GM18907 (cell line): ENCODE measurements at regions not wholly inside any gene's neighbourhood (a gene's known extent, or its start where the extent isn't known, plus 50 kb on each side); places are given as distances from the start of the nearest gene placed in this dataset.

Source experiments
- ATAC-seq: cut with Tn5 transposase; IDR thresholded peaks from one replicate; pipeline ENCODE4 v1.9.1; 2021; ENCODE audit warnings: mild to moderate bottlenecking, moderate library complexity; ENCODE audit not compliant: unreplicated experiment

DNA sequence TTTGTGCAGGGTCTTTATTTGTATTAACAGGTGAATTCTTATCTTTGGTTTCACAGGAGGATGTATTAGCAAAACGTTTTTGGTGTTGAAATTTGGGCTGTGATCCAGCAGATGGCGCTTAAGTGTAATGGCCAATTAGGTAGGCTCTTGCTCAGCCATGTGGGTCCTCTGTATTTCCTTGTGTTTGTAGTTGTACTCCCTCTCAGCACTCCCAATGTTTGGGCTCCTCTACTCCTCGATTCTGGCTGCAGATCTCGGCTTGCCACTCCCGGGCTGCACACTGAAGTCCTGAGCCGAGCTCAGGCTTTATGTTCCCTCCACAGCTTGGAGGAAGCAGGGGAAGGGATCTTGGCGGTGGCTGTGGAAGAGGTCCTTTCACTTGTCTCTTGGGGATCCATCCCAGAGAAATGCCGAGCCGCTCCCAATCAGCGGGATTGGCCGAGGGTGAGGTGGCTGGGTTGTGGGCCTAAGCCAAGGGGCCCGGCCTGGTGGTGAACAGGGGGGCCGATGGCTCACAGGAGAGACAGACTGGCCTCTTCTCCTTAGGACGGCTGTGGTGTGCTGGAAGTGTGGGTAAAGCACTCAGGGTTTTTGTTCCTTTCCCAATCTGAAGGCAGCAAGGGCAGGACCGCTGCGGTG, 133.7 kb downstream of the AEBP2 start:
- ATAC-seq: peak; percentile 61

DNA sequence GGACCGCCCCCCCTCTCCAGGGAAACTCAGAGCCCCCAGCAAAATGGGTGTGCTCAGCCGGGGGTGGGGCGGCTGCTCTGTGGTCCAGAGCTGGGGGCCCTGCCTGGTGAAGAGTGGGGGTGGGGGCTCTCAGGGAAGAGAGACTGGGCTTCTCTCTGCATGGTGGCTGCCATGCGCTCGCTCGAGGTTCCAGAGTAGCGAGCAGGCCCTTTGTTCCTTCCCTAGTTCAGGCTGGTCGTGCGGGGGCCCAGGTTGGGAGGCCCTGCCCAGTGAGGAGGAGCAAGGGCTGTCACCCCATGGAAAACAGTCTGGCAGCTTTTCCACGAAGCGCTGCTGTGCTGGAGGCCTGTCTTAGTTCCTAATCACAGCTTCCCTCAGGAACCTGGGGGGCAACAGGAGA, 134.6 kb downstream of the AEBP2 start:
- ATAC-seq: no peak

DNA sequence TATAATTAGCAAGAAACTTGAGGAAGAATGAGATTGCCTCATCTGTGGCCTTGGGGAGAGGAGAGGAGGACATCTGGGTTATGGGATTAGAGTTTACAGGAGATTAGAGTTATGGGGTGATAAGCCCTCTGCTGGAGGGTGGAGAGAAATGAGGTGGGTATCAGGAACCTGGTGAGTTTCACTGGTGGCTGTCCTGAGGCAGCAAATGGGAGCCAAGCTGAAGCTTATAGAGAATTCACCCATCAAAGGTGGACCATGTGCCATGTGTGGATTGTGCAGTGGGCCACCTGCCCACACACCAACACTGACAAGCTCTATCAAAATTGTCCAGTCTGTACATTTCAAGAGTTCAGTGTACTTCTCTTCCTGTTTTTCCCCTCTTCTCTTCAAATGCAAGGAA, 135.3 kb downstream of the AEBP2 start:
- no peak for ATAC-seq

DNA sequence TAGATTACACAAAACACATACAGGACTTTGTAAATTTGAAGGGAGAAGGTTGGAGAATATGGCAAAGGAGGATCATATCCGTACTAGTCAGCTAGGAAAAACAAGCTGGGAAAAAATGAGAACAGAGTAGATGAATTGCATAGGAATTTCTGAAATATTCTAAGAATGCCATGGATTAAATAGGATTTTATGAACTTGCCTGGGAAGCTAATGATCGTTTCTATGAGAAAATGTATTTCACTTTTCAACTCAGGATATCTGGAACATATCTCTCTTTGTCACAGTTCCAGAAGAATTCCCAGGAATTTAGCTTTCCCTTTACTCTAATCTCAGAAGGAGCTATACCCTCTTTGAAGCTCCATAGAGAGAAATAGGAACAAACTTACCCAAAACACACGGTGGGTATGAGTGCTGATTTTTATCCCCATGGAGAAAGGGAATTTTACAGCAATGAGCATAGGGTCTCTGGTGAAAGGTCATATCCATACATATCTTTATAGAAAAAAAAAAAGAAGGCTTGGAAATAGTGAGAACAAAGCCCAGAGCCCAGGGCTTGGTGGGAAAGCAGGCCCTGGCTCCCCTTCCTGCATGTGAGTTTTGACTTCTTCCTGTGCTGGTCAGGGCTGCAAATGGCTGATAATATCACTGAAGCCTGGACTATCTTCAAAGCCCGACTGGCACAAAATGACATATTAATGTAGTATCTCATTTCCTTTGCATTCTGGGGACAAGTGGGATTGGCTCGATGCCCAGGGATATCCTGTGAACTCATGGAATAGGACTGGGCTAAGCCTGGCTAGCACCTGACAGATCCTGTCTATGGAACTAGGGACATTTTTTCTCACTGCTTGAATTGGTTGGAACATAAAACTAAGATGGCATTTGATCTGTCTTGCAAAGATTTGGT, 136.3 kb downstream of the AEBP2 start:
- no peak for ATAC-seq

DNA sequence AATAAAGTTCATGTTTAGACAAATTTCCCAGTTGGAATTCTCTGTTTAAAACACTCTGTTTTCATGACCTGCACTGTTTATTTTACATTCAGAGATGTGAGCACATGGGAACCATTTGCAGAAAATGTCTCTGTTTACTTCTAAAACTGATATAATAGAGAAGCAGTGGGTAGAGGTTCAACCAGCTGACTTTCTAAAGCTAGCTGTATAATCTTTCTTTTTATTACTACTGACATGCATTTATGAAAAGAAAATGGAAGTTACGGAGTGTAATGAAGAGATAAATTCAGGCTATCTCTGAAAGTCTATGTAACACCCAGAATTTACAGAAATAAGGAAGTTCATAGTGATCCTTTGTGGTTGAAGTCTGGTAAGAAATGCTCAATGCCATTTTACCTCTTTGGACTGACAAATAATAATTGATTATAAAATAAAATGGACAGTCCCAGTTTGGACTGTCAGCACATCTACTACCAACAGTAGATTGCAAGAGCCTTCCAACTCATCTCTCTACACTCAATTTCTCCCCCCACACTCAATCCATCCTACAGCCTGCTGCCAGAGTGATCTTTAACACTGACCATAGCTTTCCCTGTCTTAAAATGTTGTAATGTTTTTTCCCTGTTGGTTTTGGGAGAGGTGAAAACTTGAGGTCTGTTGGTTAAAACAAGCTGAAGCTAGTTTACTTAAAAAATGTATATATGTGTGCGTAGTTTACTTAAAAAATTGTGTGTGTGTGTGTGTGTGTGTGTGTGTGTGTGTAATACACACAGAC, 137.4 kb downstream of the AEBP2 start:
- ATAC-seq: no peak

DNA sequence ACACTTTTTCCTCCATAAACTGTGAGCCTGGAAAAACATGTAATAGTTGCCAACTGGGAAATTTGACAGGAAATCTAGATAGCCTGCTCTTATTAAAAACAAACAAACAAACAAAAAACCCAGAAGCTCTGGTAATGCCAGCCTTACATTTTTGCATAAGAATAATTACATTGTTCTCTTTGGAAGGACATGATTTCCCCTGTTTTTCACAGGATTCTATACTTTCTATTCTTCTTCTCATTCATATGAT, 137.9 kb downstream of the AEBP2 start:
- no peak for ATAC-seq

DNA sequence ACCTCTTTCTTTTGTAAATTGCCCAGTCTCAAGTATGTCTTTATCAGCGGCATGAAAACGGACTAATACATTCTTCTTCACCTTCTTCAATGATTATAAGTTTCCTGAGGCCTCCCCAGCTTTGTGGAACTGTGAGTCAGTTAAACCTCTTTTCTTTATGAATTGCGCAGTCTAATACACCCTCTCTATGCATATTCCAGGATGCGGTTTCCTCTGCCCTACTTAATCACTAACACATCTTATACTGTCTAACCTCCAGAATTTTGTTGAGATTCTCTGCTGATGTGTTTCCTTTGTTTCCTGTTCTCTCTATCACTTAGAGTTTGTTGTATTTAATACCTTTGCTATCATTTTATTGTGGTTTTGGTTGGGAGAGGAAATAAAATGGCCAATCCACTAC, 145.4 kb downstream of the AEBP2 start:
- ATAC-seq: no peak

DNA sequence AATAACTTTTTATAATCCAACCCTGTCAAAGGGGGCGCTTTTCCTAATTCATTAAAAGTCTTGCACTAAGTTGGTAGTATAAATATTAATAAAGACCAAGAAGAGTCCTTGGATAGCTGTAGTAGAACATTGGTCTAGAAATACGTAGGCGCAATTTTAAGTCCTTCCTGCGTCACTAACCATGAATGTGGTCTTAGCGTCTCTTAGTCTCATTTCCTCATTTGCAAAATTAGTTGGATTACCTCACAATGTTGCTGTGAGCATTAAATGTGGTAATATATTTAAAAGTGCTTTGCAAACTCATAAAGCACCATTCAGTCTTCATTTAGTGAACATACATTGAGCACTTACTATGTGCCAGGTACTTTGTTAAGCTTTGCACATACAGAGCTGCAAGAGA, 149.7 kb downstream of the AEBP2 start:
- no peak for ATAC-seq

DNA sequence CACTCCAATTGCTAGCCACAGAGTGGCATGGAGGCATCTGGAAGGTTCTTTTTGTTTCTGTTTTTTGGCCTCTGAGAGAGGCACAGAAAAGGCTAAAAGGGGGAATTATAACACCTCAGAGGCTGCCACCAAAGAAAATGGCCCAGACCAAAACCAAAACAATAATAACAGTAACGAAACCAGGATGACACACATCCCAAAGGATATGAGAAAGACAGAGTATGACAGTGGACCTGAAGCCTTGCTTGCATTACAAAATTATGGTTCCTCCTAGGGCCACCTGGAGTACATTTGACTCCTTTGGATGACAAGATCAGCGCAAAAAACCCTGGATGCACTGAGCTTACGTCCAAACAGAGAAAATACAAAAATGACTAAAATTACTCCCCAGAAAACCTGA, 152.7 kb downstream of the AEBP2 start:
- ATAC-seq: no peak

DNA sequence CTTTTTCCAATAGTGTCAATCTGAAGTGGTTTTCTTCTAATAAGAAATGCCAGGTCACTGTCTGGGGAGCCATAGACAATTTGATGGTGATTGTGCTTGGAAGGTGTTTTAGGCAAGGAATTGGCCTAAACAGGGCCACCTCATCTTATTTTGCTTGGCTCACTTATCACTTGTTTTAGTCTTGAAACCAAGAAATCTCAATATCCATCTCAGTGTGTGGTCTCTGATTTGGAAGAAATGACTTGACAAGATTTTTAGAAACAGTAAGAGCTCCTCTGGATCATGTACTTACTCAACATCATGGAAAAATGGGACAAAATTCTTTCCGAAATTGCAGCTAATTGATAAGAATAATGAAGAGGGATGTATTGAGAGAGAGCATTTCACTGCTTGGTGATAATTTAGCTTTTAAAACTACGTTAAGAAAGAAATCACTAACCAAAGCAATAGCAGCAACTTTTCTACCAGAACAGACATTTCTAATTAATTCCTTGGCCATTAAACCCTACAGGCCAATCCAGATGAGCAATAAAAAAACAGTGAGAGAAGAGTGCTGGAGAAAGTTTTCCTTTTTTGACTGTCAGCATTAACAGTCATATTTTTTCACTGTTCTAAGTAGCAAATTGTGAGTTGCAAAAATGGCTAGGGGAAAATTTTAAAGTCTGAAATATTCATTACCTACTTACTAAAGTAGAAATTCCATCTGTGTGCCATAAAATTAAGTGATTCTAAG, 157.3 kb downstream of the AEBP2 start:
- no peak for ATAC-seq

DNA sequence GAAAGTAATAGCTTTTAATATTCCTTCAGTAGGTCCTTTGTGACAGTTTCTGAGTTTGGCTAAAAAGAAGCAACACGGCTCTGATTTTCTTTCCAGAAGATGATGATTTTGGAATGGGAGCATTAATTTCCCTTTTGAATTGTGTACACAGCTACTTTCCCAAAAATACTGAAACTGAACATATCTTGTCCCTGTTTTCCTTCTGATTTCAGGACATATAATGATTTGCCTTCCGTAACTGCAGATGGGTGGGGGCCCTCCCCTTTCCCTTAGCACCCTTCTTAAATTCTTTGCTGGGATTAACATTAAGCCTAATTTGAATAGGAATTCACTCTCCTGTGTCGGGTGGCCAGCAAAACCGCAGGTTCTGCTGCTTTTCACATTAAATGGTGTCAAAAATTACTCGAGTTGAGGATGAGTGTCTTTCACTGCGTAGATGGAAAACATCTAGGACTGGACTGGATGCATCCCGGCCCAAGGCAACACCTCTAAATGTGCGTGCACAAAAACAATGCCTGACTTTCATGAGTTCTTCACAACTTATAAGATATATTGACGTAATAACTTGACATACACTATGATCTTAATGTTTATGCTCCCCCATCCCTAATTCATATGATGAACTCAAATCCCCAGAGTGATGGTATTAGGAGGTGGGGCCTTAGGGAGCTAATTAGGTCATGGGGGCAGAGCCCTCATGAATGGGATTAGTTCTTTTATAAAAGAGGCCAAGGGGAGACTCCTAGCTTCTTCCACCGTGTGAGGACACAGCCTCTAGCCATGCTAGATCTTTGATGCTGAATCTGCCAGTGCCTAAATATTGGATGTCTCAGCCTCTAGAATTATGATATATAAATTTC, 158.1 kb downstream of the AEBP2 start:
- no peak for ATAC-seq

DNA sequence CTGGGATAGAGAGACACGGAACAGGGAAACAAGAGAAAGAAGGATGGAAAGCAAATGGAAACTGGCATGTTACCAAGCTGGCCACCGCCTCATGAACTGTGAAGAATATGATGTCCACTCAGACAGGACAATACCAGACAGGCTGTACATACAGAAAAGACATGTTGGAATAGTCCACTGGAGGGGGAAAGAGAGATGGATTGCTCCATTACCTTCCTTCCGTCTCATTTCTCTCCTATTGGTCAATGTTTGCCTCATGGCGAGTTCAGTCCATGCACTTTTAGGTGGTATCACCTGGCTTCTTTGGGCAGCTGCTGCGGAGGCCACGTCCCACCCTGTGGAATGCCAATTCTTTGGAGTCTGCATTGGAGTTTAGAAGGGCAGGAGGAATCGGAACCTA, 166.4 kb downstream of the AEBP2 start:
- no peak for ATAC-seq

DNA sequence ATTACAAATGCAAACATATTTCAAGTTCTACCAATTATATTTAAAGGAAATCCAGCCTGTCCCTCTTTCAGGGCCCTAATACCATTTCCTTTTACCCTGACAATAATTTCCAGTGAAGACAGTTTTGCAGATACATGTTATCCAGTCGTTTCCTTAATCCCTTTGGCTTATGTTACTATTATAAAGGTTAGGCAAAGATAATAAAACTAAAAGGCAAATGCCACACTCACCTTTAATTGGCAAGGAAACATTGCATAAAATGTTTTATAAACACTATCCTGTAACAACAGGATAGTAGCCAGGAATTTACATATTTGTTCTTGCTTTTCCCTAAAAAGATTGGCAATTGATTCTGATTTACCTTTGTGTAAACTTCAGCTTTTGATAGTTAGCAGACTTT, 168.7 kb downstream of the AEBP2 start:
- ATAC-seq: no peak

DNA sequence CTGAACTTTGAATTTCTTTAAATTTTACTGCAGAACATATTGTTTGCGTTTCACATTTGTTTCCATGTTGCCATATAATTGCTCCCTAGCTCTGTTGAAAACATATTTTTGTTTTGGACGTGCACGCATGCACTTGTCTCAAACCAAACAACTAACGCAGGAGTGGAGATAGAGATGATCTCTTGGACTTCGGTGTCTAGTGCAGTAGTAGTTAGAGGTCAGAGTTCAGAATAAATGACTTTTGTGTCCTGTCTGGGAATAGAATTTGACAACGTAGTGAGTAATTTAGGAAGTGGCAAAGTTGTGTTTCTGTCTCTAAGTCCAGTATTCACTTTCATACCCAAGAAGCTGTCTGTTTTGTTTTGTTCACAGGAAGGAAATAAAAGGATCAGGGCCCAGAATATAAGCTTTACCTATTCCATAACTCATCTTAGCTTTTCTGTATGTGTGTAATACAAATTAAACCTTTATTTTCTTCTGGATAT, 173.8 kb downstream of the AEBP2 start:
- ATAC-seq: no peak

DNA sequence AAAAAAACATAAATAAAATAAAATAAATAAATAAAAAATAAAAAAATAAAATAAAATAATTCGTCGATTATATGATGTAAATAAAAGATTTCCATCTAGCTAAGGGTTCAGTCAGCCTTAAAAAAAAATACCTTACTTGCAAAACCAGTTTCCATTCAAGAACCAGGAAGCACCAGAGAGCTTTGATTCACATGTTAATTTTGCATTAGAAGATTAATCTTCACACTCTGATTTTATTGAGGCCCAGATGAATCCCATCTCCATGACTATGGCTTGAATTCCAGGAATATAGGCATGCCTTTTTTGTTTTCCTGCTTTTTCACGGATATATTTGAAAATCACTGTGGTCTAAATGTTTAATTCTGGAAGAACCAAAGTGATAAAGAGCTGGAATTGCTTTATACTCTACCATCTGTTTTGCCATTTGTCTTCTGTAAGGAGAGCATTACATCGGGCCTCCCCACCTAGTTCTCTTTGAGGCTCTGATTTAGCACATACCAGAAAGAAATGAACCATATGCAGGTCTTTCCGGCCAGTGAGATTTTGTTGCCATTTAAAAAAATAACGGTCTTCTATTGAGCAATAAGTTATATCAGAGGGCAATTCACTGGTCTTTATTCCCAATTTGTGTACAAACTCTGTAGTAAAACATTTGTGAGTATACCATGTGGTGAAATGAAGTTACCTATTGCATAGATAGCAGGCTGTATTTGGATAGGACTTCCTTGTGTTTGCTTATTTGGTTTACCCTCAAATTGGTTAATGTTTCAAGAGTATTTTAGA, 175.5 kb downstream of the AEBP2 start:
- no peak for ATAC-seq

DNA sequence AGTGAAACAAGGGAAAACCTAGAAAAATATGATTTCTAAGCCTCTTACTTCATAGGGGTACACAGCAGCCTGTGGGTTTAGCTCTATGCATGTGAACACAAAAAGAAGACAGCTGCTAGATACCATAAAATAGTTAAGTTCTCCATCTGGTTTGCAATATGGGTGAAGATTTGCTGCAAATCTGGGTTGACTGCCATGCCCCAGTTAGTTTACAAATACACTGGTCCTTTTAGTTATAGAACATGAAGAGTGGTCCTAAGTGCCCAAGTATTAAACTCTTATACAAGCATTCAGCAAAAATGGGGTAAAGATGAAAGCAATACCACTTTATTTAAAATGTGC, 176.1 kb downstream of the AEBP2 start:
- ATAC-seq: no peak

DNA sequence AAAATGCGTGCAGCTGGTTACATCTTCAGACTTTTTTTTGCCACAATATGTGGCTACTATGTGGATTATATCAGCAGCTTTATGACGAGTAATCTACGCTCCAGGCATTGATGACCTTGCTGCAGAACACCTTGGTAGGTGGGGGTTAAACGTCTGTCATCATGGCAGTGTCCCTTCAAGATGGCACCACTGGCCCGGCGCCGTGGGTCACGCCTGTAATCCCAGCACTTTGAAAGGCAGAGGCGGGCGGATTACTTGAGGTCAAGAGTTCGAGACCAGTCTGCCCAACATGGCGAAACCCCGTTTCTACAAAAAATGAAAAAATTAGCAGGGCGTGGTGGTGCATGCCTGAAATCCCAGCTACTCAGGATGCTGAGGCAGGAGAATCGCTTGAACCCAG, 177.5 kb downstream of the AEBP2 start:
- no peak for ATAC-seq

DNA sequence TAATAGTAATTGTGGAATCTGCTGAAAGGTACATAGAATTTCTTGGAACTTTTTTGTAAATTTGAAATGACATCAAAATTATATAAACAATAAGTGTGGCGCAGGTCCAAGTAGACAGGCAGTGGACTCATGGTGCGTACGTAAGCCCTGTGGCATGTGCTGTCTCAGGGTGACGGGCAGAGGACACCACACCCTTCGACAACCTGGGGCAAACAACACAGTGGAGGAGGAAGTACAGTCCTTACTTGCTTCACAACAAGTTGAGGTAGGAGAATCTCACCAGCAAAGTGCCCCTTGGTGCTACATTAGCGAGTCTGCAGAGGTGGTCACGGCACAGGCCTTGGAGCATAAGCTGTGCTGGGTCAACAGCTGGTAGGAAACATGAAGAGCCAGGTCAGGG, 180.9 kb downstream of the AEBP2 start:
- no peak for ATAC-seq

DNA sequence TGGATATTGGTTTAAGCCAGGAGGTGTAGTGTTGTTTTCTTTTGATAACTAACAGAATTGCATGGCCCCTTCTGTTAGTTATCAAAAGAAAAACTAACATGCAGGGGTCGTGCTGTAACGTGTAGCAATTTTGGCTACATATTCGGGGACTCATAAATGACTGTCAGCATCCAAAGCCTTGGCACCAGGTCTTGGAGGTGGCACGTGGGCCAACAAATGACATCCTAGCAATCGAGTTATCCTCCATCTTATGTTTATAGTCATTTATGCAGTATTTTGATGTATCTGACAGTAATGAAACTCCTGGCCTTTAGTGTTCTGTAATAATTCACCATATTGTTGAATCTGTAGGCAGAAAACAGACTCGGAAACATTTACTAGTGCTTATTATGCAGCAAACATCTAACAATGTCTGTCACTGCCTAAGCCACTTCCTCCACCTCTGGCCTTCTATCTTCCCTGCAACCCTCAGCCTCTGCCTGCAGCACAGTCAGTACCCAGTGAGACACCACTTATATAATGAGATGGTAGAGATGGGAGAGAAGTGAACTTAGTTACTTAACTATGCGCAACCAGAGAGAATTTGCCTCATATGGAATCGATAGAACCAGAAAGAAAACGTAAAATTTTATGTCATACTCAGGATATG, 184.6 kb downstream of the AEBP2 start:
- ATAC-seq: no peak
